GM19372 (cell line): ENCODE measurements at regions not wholly inside any gene's neighbourhood (a gene's known extent, or its start where the extent isn't known, plus 50 kb on each side); places are given as distances from the start of the nearest gene placed in this dataset.

ENCODE experiments used
- ATAC-seq: cut with Tn5 transposase; IDR thresholded peaks from one replicate; pipeline ENCODE4 v1.9.1; 2021; ENCODE audit warnings: mild to moderate bottlenecking, low read depth, moderate library complexity; ENCODE audit not compliant: unreplicated experiment

GRCh38 chr13:104414771-104415170, 1348.6 kb upstream of the SLC10A2 start:
- no peak for ATAC-seq

GRCh38 chr13:104414181-104414580, 1348.0 kb upstream of the SLC10A2 start:
- no peak for ATAC-seq

DNA sequence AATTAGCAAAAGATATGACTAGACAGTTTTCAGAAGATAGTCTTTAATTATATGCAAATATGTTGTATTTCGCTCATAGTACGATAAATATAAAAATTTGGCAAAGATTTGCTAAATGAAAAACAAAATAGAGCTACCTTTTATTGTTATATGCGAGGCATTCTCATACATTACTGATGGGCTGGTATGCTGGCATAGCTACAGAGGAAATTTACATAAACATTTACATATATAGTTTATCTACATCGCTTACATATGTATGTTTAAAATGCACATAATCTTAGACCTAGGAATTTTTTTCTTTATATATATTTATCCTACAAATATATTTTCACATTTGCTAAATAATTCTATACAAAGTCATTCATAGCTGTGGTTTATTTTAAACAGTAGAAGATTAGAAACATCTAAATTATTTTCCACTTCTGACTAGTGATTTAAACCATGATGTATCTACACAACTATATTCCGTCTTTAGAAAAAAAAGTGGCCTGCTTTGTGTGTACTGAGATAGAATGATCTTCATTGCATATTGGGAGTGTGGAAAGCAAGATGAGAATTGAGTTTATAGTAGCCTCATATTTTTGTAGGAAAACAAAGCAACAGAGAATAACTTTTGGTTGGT, 1345.0 kb upstream of the SLC10A2 start:
- no peak for ATAC-seq

DNA sequence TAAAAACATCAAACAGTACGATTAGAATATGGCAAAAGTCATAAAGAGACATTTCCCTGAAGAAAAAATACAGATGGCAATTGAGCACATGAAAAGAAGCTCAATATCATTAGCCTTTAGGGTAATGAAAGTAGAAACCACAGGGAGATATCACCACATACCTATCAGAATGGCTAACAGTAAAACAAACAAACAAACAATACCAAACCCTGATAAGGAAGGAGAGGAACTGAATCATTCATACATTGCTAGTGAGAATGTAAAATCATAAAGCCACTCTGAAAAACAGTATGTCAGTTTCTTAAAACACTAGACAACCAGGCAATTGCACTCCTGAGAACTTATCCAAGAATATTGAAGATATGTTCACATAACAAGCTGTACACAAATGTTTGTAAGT, 1342.5 kb upstream of the SLC10A2 start:
- no peak for ATAC-seq

GRCh38 chr13:104404325-104404724, 1338.1 kb upstream of the SLC10A2 start:
- ATAC-seq: no peak

GRCh38 chr13:104389691-104390090, 1323.5 kb upstream of the SLC10A2 start:
- ATAC-seq: no peak

DNA sequence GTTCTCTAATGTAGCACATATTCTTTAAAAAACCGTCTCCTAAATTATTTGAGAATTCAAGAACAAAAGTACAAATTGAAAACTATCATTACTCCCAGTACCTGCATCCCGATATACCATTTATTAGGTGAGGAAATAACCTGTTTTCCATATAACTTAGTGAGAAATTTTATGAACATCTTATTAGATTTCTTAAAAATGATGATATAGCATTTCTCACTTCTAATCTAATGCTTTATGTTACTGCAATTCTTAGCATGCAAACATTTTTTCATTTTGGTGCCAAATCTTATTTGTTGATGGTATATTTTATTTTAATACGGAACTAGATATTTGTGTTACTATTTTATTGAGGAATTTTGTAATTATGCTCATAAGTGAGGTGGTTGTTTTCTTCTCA, 1321.3 kb upstream of the SLC10A2 start:
- no peak for ATAC-seq

- ATAC-seq: no peak
Observed at GRCh38 chr13:104385404-104385803, 1319.2 kb upstream of the SLC10A2 start.

DNA sequence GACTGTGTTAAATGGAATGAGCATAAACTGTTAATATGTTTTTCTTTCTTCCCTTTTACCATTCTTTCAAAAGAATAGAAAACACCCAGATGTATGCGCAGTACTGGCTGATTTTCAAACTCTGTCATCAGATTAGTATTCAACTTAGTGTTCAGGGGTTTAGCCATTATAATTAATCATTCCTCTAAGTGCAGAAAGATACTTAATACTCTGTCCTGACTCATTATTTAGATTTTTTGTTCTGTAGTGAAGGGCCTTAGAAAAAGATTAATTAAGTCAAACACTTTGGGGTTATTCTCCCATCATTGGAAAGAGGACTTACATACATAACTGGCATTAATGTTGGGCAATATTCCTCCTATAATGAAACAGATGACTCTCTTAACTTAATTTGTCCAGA, 1316.7 kb upstream of the SLC10A2 start:
- ATAC-seq: no peak

- ATAC-seq: no peak
Observed at GRCh38 chr13:104376588-104376987, 1310.4 kb upstream of the SLC10A2 start.

DNA sequence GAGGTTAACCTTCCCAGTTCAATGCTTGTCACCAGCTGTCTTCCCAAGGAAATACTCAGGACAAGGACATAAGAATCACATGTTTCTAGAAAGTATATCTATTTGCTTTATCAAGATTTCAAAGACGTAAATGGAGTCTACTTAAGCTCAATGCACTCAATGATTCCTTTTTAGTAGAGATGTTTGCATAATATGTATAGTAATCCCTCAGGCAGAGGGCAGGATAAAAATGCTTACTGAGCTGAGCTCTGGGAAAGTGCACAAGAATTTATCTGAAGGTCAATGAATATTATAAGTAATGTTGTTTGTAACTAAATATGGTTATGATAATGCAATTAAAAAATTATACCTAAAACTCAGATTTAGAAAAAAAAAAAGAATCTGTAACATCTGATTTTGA, 1309.4 kb upstream of the SLC10A2 start:
- ATAC-seq: no peak

GRCh38 chr13:104372095-104372655, 1306.0 kb upstream of the SLC10A2 start:
- ATAC-seq: no peak

DNA sequence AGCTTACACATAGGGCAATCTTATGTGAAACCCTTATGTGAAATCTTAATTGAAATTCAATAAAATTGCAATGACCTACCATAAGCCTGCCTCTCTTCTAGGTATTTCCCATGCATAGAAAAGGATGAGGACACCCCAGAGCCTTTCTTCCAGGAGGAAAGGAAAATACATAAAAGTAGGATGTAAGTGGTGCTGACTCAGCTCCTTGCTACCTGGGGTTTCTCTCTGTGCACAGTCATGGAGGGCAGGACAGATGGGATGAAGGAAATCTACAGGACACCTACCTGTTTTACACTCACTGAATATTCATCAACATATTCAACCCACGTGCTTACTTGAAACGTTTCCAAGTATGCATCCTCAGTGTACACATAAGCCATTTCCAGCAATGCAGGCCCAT, 1299.2 kb upstream of the SLC10A2 start:
- ATAC-seq: no peak

DNA sequence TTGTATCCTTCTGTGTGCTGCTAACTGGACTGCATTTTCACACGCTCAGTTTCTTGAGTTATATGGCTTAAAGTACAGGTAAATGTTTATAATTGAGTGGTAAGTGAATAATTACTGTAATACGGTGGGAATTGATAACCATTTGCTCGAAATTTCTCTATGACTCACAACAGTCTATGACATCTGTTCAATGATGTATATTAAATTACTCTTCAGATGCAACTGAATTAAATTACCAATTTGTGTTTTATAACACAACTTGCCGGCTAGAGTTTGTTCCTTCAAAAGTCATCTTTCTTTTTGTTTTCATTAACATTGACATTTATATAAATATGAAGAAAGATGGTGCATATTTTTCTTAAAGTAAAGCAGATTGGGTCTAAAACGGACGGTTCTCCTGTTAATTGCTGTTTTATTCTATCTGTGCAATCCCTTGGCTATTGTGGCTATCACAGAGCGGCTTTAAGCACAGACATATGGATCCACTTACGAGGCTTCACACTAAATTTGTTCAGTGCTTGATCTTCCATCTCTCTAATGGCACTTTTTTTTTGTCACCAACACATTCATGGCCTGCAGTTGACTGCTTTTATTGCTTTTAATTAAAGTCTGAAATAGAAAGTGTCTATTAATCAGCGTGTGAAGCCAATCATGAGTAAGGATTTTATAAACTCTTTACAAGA, 1291.6 kb upstream of the SLC10A2 start:
- ATAC-seq: no peak

- no peak for ATAC-seq
Observed at GRCh38 chr13:104357174-104357573, 1291.0 kb upstream of the SLC10A2 start.

GRCh38 chr13:104355041-104355670, 1288.9 kb upstream of the SLC10A2 start:
- ATAC-seq: no peak

- no peak for ATAC-seq
Observed at GRCh38 chr13:104327211-104327610, 1261.0 kb upstream of the SLC10A2 start.

- ATAC-seq: no peak
Observed at GRCh38 chr13:104326523-104326922, 1260.3 kb upstream of the SLC10A2 start.

GRCh38 chr13:104321756-104322155, 1255.5 kb upstream of the SLC10A2 start:
- ATAC-seq: no peak

- ATAC-seq: no peak
Observed at GRCh38 chr13:104320446-104320845, 1254.2 kb upstream of the SLC10A2 start.

DNA sequence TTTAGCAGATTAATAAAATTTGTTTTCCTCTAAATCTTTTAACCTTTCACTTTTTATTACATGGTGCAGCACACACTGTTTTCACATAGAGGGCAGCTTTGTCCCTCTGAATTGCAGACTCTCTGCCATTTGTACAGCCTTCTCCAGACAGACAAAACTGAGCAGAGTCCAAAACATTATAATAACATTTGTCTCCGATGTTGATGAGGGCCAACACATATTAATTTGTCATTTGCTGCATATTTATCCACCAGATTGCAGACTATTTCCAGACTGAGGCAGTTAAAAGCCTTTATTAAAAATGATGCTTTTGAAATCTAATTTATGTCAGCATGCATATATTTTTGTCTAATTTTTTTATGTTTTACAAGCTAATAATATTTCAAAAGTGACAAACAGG, 1251.9 kb upstream of the SLC10A2 start:
- no peak for ATAC-seq

DNA sequence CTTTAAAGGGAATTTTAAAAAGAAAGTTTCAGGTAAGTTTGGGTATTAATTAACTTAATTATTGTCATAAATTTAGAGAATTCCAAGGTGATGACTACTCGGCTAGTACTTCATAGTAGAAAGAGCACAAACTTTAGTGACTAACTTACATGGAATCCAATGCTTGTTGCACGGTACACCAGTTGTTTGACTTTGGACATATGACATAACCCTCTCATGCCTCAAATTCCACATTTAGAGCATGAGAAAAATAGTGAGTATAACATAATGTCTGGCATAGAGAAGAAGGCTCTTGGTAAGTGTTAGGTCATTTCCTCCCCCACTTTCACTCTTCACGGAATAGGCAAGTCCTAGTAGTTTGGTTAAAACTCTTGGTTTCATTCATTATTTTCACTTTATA, 1249.4 kb upstream of the SLC10A2 start:
- ATAC-seq: no peak
